ENCODE measurements at regions not wholly inside any gene's neighbourhood (a gene's known extent, or its start where the extent isn't known, plus 50 kb on each side); places are given as distances from the start of the nearest gene placed in this dataset.
A peak's percentile ranks its signal among the peaks of the same experiment; 100 is the strongest.

GRCh38 chr11:134578807-134579723, 167.0 kb upstream of the B3GAT1 start:
- ChIA-PET POLR2A (no interaction called here), CTCF (ENCODE audit: low intra/inter-chr PET ratio, low total read pairs) (interaction anchor here (0.7 to 0.8 kb wide), 2 partner anchors 186 to 219 kb away, joined by 3 to 4 read pairs; no protein-coding TSS in a partner anchor)
- DNase-seq (ENCODE audit: low spot score) (peak; percentile 9), ATAC-seq (peak; percentile 91), FAIRE-seq (no peak)
- intact Hi-C loops (cut with micrococcal nuclease; ENCODE audit: unreplicated experiment) = loop anchor here (1.0 kb wide), 1 partner anchor 219 kb away; no protein-coding TSS in a partner anchor
- H3K9ac ChIP-seq (ENCODE audit: insufficient read depth, low read depth, low read length) = no peak overlapping the region
- no peak overlapping the region for H3K27ac ChIP-seq (ENCODE audit: extremely low read length, insufficient read depth, low read length)
- in situ Hi-C loops (cut with HindIII; ENCODE audit: extremely low pct_ligation_motif_present, low pct_unique_long_range_greater_than_20kb) = loop anchor here (10.0 kb wide), 1 partner anchor 214 kb away; no protein-coding TSS in a partner anchor
- 21% methylated on average over 12 of the region's 22 CpGs for WGBS (ENCODE audit: low lambda C conversion rate)
- H3K4me3 ChIP-seq (replicated peaks in 1 of 3; ENCODE audit: insufficient read depth in 1 of 3, low read depth in 2 of 3, low read length in 3 of 3) = no peak overlapping the region
- peaks cover 5 to 33% of the 10 kb centered on the region in 2 experiments; a peak in 3 of 5 replicates for H3K27me3 ChIP-seq (ENCODE audit: control insufficient read depth in 1 of 2, insufficient read depth in 2 of 2, low read length in 2 of 2)
- no peaks in the 10 kb centered on the region for H3K36me3 ChIP-seq (replicated peaks in 1 of 2; ENCODE audit: control insufficient read depth in 1 of 2, insufficient read depth in 2 of 2, low read length in 2 of 2)
- H4K20me1 ChIP-seq (ENCODE audit: insufficient read depth, low read length) = 0 out of 2 replicates have a peak, but pooled peaks cover 3% of the 10 kb centered on the region
- peaks cover 9% of the 10 kb centered on the region; the same call in 1 of the 2 replicates for H3K4me1 ChIP-seq (ENCODE audit: insufficient read depth, low read length)
- H2AFZ ChIP-seq (ENCODE audit: low read length) = no peak overlapping the region
- no TSS peak for BruUV-seq (replicated peaks)
- H3K4me2 ChIP-seq (ENCODE audit: low read depth, low read length) = no peak overlapping the region
- no peaks in the 10 kb centered on the region for H3K9me3 ChIP-seq (ENCODE audit: low read length)
- H3K79me2 ChIP-seq (ENCODE audit: insufficient read depth, low read length) = no peaks in the 10 kb centered on the region
- TF ChIP-seq STAG1 (CRISPR knock-in tag; IDR thresholded peaks at IDR 0.05) = peak; percentile 76
- TF ChIP-seq SMC3 (IDR thresholded peaks at IDR 0.05; ENCODE audit: low read length) = peak; percentile 18; the same call in 1 of the 2 replicates
- TF ChIP-seq SNRNP70 (IDR thresholded peaks at IDR 0.05; ENCODE audit: low read depth, low read length) = no peak
- TF ChIP-seq ZNF782 (CRISPR knock-in tag; IDR thresholded peaks at IDR 0.05; ENCODE audit: borderline replicate concordance) = no peak
- TF ChIP-seq NAIF1 (CRISPR knock-in tag; IDR thresholded peaks at IDR 0.05; ENCODE audit: borderline replicate concordance) = no peak
- no peak for TF ChIP-seq ZNF260 (CRISPR knock-in tag; IDR thresholded peaks at IDR 0.05; ENCODE audit: borderline replicate concordance, low read depth)
- TF ChIP-seq ZKSCAN1 (IDR thresholded peaks at IDR 0.05; ENCODE audit: low read length) = no peak
- no peak for TF ChIP-seq ZNF17 (CRISPR knock-in tag; IDR thresholded peaks at IDR 0.05)
- TF ChIP-seq ZHX2 (IDR thresholded peaks at IDR 0.05; ENCODE audit: low read depth) = no peak
- TF ChIP-seq ZHX2 (CRISPR knock-in tag; IDR thresholded peaks at IDR 0.05; ENCODE audit: borderline replicate concordance) = no peak
- no peak for TF ChIP-seq GMEB2 (CRISPR knock-in tag; IDR thresholded peaks at IDR 0.05; ENCODE audit: low read depth)
- TF ChIP-seq ZNF652 (CRISPR knock-in tag; IDR thresholded peaks at IDR 0.05; ENCODE audit: borderline replicate concordance, low read depth) = no peak
- no peak for TF ChIP-seq PHF20 (CRISPR knock-in tag; IDR thresholded peaks at IDR 0.05)
- TF ChIP-seq FOXO1 (CRISPR knock-in tag; IDR thresholded peaks at IDR 0.05) = no peak
- TF ChIP-seq ZNF629 (CRISPR knock-in tag; conservative IDR thresholded peaks at IDR 0.05) = no peak
- no peak for TF ChIP-seq TAF15 (IDR thresholded peaks at IDR 0.05; ENCODE audit: low read depth, low read length, poor library complexity, severe bottlenecking)
- TF ChIP-seq YEATS4 (CRISPR knock-in tag; IDR thresholded peaks at IDR 0.05; ENCODE audit: borderline replicate concordance) = no peak
- no peak for TF ChIP-seq MXD4 (CRISPR knock-in tag; IDR thresholded peaks at IDR 0.05)
